ENCODE measurements at regions not wholly inside any gene's neighbourhood (a gene's known extent, or its start where the extent isn't known, plus 50 kb on each side); places are given as distances from the start of the nearest gene placed in this dataset.
"Not testable (repeated sequence)": the region's sequence is repeated elsewhere in the genome, so short reads cannot be mapped to it uniquely, and the experiment has no call there.

DNA sequence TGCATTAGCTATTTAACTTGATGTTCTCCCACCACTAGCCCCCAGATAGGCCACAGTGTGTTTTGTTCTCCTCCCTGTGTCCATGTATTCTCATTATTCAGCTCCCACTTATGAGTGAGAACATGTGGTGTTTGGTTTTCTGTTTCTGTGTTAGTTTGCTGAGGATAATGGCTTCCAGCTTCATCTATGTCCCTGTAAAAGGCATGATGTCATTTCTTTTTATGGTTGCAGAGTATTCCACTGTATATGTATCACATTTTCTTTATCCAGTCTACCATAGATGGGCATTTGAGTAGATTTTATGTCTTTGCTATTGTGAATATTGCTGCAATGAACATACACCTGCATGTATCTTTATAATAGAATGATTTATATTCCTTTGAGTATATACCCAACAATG lies 487.7 kb downstream of the CBLN4 start:
- DNase-seq = not testable (repeated sequence)

GRCh38 chr20:55515832-55516231 lies 489.5 kb downstream of the CBLN4 start:
- DNase-seq = no peak

GRCh38 chr20:55514531-55514930 lies 490.8 kb downstream of the CBLN4 start:
- DNase-seq = no peak

GRCh38 chr20:55513954-55514353 lies 491.4 kb downstream of the CBLN4 start:
- DNase-seq = no peak

GRCh38 chr20:55500130-55500529 lies 505.2 kb downstream of the CBLN4 start:
- no peak for DNase-seq

GRCh38 chr20:55488593-55488992 lies 516.7 kb downstream of the CBLN4 start:
- DNase-seq = no peak

DNA sequence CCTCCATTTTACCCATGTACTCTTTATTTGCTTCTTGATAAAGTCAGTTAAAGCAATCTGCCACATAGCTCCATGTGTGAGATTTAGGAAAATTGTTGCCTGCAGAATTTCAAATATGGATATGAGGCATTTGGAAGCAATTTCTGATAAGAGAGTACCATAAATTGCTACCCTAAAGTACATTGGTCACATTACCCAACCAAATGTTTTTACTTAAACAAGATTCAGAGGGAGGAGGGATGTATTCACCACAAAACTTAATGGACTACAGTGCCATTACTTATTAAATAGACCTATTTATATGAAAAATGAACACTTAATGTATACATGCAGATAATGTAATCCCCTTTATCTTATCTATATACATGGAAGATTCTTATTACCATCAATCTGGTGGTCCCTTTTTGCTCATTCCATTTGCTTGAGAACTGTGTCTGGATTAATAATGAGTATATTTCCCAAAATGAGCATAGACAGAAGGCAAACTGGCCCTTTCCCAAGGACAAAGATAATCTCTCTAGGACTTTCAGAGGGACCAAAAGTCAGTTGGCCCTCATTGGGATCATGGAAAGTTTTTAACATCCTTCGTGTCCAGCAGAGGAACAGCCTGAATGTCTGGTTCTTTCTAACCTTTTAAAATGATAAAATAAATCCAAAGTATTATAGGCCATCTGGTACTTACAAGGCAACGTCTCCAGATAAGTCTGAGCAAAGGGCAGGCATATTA lies 526.4 kb downstream of the CBLN4 start:
- no peak for DNase-seq

- DNase-seq = peak in 1 of 2 experiments; percentile 5
These were observed 532.6 kb downstream of the CBLN4 start for GRCh38 chr20:55472704-55473103.

GRCh38 chr20:55471052-55472006 lies 534.0 kb downstream of the CBLN4 start:
- no peak for DNase-seq

DNA sequence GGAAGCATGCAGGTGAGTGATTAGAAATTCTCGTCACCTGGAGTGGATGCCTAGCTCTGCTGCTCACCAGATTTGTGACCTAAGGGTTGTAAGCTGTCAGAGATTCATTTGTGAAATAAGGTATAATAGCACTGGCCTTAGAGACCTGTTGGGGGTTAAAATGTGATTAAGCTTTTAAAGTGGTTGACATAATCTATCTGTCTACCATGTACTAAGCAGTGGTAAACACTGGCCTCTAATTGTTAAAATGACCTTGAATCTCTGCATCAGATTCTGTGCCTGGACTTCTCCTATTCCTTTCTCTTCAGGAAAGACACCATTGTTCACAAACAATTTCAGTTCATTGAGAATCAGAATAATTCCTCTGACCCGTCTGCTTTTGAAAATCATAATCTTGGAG lies 536.2 kb downstream of the CBLN4 start:
- no peak for DNase-seq

GRCh38 chr20:55461519-55461918 lies 543.8 kb downstream of the CBLN4 start:
- no peak for DNase-seq

GRCh38 chr20:55456316-55456940 lies 548.9 kb downstream of the CBLN4 start:
- DNase-seq = no peak

DNA sequence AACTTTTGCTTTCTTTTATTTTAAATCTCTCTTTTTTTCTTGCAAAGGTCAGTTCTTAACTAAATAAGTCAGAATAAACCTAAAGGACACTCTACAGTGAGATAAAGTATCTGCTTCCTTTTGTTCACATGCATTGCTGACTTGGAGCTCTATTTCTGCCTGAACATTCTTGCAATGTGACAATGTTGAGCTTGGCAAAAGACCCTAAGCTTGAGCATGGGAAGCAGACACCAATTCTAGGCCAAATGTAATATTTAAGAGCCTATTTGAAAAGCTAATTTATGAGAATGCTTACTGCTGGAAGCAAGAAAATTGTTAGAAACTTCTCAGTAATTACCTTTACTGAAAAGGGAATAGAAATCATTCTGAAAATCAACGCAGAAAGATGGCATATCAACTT lies 556.2 kb downstream of the CBLN4 start:
- DNase-seq = no peak

GRCh38 chr20:55446301-55446700 lies 559.0 kb downstream of the CBLN4 start:
- DNase-seq = no peak

DNA sequence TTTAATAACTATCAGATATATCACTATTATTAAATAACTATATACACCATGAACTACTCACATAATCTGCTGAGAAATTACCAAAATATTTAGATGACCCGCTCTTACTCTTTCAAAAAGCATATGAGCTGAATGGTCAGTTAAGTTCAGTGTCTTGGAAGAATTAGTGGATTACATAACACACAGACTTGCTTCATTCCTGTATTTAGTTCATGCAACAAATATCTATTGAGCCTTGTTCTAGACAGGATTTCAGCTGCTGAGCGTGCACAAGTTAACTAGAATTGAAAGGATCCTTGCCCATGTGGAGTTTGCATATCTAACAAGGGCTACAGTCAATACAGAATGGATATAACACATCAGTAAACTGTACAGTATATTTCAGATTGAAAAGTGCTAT lies 566.2 kb downstream of the CBLN4 start:
- DNase-seq = no peak

GRCh38 chr20:55437798-55438415 lies 567.4 kb downstream of the CBLN4 start:
- no peak for DNase-seq

DNA sequence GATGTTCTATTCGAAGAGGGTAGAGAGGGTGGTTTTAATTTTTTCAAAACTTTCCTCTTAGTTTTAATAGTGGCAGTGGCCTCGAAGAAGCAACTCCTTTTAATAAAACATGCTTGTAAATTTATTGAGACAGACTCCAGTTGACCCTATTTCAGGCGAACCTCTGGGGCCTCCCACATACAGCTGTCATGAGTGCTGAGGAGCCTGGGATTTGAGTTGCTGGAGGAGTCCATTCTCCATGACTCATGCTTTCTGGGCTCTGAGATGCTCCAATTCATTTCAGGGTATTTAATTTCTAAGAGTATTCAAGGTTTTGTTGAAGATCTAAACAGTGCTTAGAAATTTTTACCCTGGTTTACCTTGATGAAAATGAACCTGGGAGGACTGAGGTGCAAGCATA lies 580.4 kb downstream of the CBLN4 start:
- DNase-seq = no peak

DNA sequence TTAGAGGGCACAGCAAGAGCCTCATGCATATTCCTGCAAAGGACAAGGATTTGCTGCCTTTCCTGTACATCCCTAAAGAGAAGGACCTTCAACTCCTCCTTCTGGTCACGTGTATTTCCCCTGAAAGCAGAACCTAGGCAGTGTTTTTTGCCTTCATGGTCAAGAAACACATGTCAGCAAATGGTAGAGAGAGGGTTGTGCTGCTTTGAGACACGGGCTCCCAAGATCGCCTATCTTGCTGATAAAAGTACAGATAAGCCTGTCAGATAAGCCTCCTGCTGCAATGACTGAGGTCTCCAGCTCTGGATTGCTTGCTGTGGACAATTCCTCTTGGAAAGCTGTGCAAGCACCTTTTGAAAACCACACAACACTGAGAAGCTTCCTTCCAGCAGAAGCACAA lies 580.8 kb downstream of the CBLN4 start:
- DNase-seq = no peak

DNA sequence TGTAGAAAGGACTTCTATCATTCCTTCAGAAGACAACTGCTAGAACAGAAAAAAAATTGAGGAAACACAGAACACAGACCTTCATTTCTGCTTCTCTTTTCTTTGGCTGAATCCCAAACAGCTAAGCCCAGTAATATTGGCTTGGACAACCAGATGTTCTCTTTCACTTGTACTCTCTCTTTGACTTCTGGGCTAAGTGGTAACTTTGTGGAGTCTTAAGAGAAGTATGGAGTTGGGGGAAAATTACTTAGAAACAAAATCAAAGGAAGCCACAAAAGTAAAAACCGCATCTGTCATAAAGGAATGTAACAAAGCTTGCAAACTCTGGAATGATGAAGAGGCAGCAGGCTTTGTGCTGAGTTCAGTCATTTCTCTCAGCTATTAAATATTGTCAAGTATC lies 587.5 kb downstream of the CBLN4 start:
- no peak for DNase-seq

GRCh38 chr20:55415567-55416142 lies 589.7 kb downstream of the CBLN4 start:
- peak in 1 of 2 experiments; percentile 40 for DNase-seq

DNA sequence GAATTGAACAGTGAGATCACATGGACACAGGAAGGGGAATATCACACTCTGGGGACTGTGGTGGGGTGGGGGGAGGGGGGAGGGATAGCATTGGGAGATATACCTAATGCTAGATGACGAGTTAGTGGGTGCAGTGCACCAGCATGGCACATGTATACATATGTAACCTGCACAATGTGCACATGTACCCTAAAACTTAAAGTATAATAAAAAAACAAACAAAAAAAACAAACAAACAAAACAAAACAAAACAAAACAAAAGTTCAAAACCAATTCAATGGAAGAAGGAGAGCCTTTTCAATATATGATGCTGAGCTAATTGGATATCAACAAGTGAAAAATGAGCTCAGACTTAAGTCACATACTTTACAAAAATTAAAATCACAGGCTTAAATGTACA lies 592.8 kb downstream of the CBLN4 start:
- not testable (repeated sequence) for DNase-seq

- DNase-seq = no peak
These were observed 598.4 kb downstream of the CBLN4 start for GRCh38 chr20:55406891-55407290.

DNA sequence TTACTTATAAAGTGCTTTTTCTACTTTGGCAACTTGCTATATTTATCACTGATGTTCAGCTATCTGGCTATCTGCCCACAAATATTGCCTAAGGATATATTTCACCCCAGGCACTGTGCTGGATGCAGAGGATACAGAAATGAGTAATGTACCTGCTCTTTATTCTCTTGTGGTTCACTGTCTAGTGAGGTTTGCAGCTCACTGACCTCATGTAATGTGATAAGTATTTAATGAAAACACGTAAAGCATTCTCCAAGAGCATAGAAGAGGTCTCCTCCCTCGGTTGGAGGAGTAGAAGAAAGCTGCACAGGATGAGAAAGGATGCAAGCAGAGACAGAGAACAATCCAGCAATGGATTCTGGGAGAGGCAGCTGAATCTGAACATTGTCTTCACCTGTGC lies 610.7 kb downstream of the CBLN4 start:
- no peak for DNase-seq

All from NCI-H526 (cell line).